Hippocampal formation (tissue), 2 donors: ENCODE measurements at regions not wholly inside any gene's neighbourhood (a gene's known extent, or its start where the extent isn't known, plus 50 kb on each side); places are given as distances from the start of the nearest gene placed in this dataset.
"Not testable (repeated sequence)": the region's sequence is repeated elsewhere in the genome, so short reads cannot be mapped to it uniquely, and the experiment has no call there.

Experiments used
- DNase-seq, 2 donors: peaks; one replicate each; lab custom pipeline; 2025; lab: John Stamatoyannopoulos, UW

DNA sequence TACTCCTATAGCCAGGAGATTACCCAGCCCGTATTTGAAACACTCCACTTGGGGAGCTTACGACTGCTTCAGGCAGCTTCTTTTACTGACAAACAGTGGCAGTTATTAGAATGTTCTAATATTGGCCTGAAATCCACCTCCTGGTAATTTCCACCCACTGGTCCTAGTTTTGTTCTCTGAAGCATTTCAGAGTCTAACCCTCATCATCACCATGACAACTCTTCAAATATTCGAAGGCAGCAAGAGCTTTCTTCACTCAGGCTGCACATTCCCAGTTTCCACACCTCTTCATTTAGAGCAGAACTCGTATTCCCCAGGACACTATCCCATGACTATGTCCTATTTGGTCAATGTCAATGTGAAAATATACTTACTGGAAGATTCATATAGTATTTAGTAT, 325.6 kb downstream of the UBE3D start:
- DNase-seq, result no peak

DNA sequence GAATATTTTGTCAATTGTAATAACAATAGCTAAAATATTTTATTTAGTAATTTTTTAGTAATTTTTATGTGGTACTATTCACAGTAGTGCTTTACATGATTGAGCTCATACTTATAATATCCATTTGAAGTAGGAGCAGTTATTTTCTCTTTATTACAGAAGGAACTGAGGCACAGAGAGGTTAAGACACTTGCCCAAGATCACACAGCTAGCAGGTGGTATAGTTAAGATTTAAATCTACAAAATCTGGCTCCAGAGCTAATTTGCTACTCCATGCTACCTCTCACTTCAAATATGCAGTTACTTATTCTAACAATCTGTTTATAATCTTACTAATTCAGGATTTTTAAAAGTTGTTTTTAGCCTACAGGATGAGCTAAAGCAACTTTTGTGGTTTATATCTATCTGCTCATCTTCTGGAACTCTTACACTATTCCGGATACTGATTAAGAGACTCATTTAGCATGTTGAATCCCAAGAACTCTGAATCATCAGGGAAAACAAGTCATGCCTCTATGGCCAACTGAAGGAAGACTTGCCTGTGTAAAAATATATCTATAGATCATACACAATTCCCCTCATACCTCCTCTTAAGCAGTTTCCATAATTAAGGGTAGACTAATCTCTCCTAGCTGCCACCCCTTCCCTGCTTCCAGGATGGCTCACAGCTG, 324.2 kb downstream of the UBE3D start:
- DNase-seq, result no peak

DNA sequence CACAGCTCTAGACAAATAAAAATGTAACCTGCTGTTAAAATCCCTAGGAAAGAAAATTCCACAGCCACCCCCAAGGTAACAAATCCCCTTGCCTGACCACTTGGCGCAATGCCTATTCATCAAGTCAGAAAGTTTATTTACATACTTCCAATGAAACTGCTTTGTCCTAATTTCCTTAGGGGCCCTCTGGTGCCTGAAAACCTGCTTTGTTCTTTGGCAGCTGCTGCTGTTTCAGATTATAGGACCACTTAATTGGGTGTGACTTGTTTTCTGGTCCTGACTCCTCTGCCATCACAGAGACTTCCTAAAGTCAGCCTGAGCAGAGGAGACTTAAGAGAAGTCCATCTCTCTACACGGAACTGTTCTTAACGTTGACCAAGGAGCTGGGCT, 323.6 kb downstream of the UBE3D start:
- no peak for DNase-seq

DNA sequence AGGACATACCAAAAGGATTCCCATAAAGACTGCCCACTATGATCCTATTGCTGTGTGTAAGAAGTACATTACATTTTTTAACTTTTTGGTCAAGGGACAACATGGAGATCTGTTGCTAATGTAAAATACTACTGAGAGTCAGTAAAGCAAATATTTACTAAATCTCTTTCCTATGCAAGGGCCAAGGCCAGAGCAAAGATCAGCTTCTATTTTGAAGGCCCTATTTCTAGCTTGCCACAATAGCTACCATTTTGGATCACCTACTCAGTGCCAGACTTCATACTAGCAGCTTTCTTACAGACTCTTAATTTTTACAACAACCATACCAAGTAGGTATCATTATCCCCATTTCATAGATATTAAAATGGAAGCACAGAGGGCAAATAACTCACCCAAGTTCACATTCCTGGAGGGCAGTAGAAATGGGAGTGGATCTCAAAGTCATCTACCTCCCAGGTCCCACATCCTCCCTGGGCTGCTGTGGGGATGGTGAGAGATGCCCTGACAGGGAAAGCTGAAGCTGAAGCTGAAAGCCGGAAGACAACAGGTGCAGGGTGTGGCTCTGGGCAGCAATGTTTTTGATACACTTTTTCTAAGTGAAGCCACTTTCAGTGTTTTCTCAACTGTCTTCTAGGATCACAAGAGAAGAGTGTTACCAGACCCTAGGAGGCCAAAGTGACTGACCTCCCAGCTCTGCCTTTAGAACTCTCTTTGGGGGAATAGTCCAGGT, 321.2 kb downstream of the UBE3D start:
- no peak for DNase-seq

DNA sequence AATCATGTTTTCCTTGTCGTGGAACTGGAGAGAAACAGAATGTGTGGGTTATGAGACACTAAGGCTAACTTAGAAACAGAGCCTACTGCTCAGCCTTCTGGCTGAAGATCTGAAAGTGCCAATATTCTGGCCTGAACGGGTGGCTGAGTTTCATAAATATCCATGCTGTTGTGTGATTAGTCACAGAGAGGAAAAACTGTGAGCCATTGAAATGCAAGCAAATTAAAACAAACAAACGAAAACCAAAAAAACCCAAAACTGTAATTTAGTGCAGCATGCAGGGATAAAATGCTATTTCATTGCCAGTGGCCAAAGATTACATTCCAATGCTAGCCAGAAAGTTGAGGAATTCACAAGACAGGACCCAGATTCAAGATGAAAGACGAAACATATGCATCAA, 315.1 kb downstream of the UBE3D start:
- DNase-seq, result no peak

DNA sequence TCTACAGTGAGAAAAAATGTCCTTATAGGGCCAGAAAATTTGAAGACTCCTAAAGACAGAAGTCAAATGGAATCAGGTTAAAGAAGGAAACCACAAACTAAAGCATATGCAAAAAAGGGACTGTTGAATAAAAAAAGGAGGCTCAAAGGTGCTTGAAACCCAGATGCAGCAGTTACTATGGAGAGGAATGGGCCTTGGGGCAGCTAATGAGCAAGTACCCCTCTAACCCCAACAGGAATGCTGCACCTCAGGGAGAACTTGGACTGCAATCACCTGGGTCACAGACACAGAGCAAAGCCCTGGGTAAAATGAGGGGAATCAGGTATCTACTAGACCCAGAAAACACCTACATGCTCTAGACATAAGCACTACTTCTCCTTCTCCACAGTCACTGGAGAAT, 313.9 kb downstream of the UBE3D start:
- no peak for DNase-seq

DNA sequence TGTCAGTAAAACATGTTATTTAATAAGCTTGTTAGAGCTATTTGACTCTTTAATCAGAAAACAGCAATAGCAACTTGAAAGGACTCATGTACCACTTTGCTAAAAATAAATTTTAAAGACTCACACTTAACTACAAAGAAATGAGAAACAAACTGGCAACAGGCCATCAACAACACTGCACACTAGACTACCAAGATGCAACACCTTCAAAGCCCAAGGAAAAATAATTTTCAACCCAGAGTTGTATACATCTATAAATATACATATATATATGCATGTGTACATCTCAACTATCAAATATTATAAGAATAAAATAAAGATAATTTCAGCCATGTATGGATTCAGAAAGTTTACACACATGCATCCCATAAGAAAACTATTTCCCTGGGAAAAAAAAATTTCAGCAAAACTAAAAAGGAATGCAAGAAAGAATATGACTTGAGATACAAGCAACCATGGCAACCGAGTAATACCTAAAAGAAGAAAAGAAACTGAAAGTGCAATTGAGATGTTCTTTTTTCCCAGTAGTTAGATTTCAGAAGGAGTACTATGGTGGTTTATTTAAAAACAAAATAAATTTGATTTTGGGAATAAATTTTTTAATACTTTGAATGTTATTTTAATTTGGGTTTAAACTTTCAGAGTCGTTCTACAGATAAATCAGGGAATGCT, 303.8 kb downstream of the UBE3D start:
- no peak for DNase-seq

DNA sequence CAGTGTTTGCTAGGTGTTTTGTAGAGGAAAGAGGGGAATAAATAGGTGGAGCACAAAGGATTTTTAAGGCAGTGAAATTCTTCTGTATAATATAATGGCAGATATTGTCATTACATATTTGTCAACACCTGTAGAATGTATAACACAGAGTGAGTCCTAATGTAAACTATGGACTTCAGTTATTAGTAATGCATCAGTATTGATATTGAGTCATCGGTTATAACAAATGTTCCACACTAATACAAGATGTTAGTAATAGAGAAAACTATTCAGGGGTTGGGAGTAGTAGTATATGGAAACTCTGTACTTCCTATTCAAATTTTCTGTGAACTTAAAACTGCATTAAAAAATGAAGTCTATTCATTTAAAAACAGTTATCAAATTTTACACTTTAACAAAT, 299.2 kb downstream of the UBE3D start:
- DNase-seq, result no peak

DNA sequence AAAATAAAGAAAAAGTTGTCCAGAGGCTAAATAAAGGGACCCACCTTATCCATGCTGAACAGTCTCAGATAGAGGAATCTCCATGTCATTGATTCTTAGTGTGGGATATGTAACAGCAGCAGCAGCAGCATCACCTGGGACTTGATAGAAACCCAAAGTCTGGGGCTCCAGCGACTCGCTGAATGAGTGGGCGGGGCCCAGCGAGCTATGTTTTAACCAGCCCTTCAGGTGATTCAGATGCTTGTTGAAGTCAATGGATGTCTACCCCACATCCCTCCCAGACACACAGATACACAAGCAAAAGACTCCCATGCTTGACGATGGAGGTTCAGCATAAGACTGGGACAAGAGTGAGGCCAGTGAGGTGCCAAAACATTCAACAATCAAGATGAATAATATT, 298.6 kb downstream of the UBE3D start:
- no peak for DNase-seq

DNA sequence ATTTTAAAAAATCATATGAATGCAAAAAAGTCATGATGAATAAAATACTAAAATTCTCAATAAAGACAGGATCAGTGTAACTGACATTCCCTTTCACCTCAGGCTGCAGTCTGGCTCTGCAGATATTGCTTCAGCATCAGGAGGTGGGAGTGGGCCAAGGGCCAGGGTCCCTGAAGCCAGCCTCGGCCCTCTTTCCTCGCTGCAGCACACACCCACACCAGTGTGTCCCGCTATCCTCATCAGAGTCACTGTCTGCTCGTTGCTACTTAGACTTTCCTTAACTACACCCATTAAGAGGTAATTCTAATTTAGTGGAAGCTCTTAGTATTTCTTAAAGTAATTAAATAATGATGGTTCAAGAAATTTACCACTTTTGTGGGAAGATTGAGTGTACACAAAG, 298.2 kb downstream of the UBE3D start:
- no peak for DNase-seq

DNA sequence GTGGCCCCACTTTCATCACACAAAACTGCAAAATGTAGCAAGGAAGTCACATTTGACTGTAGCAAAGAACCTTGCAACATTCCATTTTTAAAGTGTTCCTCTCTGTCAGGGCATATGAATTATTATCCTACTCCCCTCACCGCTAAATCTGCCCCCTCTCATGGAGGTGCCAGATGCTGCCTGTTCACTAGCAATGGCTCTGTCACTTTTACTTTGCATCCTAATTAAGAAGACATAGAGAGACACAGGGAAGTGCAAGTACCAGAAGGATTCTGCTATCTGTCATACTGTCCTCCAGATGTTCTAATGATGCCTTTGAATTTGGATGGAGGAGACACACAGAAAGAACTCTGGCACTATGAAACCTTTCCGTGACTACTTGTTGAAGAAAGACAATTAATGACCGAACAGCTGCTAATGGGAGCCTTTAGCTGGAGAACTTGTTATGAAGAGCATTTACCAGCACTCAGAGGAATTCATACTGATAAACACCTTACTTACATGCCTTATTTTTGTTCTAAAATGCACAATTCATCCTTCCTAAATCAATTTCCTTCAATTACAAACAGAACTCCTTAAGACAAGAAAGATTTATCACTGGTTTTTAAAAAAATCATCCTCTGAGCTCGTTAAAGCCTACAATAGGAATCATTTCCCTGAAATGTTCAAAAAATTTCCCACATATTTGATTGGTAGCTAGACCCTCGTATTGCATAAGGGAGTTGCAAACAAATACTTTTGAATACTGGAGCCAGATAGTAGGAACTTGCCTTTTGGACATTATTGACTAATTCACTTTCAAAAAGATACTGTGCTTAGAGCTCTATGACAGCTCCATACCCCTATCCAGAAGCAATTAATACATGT, 292.6 kb downstream of the UBE3D start:
- DNase-seq, result no peak

DNA sequence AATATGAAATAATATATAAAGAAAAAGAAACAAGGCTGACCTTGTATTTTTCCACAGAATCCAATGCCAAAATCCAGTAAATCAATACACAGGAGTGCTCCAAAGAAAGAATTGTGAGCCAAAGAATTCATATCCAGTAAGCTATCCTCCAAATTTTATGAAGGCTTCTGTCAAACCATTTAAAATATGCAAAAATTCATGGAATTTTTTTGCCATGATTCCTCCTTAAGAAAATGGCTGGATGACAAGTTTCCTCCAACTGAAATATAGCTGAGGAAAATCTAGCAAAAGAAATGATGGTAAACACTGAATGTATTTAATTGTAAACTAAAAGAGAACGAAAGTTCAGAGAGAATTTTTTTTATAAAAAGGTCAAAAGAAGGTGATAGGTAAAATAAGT, 290.3 kb downstream of the UBE3D start:
- DNase-seq, result no peak

DNA sequence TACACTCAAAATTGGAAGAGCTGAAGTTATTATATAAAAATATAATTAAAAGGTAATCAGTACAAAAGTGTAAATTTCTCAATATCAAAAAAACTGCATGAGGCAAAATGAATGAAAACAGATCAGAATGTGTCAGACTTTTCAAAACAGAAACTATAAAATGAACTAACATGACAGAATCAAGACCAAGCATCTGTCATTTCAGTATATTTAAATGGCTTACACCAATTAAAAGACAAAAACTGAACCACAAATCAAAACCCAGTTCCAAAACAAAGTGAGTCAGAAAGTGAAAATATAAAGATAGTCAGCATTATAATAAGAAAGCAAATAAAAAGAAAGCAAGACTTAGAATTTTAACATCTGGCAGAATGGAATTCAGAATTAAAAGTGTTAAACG, 289.7 kb downstream of the UBE3D start:
- no peak for DNase-seq

DNA sequence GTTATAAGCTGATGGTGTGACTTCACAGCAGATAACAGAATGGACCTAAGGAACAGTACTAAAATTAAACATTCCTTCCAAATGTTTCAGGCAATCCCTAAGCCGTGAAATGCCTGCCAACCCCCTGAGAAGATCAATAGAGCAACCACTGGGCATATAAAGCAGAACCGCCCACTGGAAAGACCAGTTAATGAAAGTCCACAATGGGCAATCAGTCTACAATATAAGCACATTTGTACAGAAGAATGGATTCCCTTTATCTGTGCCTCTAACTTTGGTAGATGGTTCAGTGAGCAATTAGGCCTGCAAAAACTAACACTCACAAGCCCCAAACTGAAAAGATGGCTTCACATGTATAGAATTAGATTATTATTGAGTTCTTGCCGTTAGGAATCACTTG, 286.6 kb downstream of the UBE3D start:
- DNase-seq, result no peak

DNA sequence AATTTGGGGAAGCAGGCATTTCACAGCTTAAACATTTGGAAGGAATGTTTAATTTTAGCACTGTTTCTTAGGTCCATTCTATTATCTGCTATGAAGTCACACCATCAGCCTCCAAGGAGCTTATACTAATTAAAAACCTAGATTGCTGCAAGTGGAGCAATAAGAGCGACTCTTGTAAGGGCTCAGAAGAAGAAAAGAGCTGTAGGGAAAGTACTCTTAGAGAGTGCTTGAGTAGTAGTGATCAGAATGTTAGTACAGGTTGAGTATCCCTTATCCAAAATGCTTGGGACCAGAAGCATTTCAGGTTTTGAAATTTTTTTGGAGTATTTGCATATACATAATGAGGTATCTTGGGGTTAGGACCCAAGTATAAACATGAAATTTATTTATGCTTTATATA, 285.3 kb downstream of the UBE3D start:
- no peak for DNase-seq

DNA sequence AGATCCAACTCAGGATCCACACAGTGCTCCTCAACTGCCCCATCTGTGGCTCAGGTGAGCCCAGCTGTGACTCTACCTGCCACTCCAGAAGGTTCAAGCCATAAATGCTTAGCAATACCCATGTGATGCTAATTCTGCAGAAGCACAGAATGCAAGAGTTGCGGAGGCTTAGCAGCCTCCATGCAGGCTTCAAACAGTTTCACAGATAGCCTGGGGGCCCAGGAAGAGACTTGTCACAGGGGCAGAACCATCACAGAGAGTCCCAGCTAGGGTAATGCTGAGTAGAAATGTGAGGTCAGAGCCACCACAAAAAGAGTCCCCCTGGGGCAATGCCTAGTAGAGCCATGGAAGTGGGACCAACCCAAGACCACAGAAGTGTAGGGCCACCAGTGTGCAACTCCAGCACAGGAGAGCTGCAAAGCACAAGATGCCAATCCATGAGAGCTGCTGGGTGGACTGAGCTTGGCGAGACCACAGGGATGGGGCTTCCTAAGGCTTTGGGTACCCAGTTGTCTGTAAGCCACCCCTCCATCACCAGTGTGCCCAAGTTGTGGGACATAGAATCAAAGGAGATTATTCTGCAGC, 283.9 kb downstream of the UBE3D start:
- DNase-seq, result no peak

DNA sequence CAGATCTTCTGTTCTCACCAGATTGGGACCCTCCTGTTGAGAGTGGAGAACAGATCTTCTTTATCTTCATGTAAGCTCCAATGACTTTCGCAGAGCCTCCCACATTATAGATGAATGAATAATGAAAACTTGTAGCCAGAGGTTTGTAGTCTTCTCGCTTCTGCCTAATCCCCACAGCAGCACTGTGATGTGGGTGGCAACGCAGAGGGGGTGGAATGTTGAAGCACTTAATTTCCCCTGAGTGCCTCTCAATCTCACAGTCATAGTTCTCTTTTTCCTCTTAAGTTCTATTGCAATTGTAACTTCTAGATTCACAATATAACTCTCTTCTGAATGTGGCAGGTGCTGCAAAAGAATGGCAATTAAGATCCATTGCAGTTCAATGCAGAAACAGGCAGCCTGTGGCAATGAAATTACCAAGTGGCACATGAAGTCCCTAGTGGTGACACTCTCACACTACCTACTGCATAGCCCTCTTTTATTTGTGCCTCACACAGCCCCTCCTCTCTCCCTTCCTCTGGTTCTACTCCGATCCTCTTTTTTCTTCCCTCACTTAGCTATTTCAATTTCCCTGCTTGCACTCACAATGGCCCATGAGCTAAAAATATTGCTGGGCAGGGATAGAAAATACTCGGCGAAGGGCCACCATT, 281.9 kb downstream of the UBE3D start:
- no peak for DNase-seq

DNA sequence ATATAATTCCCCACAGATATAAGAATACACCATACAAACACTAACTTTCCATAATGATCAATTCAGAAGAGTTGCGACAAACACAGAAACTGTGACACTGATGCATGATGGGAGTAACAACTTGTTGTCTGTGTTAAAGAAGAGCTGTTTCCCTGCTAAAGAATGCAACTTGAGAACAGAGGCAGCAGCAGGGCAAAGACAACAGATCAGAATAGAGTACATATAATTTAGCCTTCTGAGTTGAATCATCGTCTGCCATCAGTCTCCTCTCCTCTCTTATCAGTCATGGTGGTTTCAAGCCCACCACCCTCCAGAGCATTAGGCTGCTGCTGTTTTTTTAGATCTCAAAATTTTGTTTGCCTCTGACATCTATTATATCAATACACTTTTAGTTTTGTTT, 280.4 kb downstream of the UBE3D start:
- no peak for DNase-seq

DNA sequence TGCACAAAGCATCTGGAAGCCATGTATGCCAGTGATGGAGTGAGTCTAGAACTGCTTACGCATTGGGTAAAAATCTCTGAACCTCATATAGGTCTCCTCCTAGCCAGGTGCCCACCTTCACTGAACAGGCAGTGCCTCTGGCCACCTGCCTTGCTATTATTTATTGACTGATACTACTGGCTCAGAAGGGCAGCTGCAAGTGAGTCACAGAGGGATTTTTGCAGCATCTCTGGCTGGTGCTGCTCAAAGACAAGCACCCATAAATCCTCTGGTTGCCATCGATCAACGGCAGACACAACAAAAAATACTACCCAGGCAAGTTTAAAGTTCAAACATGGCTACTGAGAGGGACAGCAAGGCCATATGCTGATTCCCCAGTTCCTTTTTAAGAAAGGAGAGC, 279.4 kb downstream of the UBE3D start:
- DNase-seq, result no peak

DNA sequence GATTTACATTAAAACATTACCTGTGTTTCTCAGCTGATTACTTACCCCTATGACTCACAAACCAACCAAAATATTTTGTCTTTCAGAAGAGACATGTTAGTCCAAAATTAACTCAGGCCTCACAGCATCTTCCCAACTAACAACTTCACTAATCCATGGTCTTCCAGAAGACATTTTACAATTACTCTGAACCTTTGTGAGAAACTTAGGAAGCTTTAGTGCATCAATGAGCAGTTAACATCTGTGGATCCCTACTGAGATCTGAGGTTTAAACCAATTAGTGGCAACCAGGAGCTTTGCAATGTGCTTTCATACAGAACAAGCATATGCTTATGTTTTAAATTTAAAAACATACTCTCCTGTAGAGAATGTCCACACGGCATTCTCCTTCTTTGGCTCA, 269.7 kb downstream of the UBE3D start:
- DNase-seq, result no peak

DNA sequence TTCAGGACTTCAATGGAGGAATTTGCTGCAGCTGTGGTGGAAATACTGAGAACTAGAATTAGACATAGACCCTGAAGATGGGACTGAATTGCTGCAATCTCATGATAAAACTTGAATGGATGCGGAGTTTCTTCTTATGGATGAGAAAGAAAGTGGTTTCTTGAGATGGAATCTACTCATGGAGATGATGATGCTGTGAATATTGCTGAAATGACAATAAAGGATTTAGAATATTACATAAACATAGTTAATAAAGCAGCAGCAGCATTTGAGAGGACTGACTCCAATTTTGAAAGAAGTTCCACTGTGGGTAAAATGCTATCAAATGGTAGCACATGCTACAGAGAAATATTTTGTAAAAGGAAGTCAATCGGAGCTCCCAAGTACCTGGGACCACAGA, 264.6 kb downstream of the UBE3D start:
- no peak for DNase-seq

DNA sequence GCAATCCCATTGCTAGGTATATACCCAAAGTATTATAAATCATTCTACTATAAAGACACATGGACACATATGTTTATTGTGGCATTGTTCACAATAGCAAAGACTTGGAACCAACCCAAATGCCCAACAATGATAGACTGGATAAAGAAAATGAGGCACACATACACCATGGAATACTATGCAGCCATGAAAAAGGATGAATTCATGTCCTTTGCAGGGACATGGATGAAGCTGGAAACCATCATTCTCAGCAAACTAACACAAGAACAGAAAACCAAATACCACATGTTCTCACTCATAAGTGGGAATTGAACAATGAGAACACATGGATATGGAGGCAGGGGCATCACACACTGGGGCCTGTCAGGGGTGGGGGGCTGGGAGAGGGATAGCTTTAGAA, 249.4 kb downstream of the UBE3D start:
- DNase-seq, result not testable (repeated sequence)
